Naive thymus-derived CD4-positive, alpha-beta T cell (primary cell): ENCODE measurements at regions not wholly inside any gene's neighbourhood (a gene's known extent, or its start where the extent isn't known, plus 50 kb on each side); places are given as distances from the start of the nearest gene placed in this dataset.

Experiments
- ATAC-seq: fragments of 150-1000 bp; cut with Tn5 transposase; 2 replicates; pipeline ENCODE4 v1.10.0; 2021; ENCODE audit warnings: mild to moderate bottlenecking, moderate library complexity
- CTCF ChIA-PET: fragments of 350-600 bp; sonication (Branson Sonifier 250); formaldehyde crosslinking; loops from one replicate; lab custom pipeline; 2021; ENCODE audit warnings: antibody characterized with exemption; lab: Charles Lee
- POLR2A ChIA-PET: fragments of 350-600 bp; sonication (Branson Sonifier 250); formaldehyde crosslinking; loops from one replicate; lab custom pipeline; 2021; ENCODE audit warnings: antibody characterized with exemption, inconsistent platforms; lab: Charles Lee
- DNase-seq, 9 donors: peaks; one replicate each; pipeline versions ENCODE4 v3.0.0 to v3.0.0-alpha.2; 2020 to 2022; ENCODE audit warnings: mixed read lengths in 1 of 9
- H3K27ac ChIP-seq: one replicate; pipeline ENCODE4 v1.7.0; 2013; ENCODE audit warnings: mild to moderate bottlenecking, low read depth, low read length, moderate library complexity
- H3K27me3 ChIP-seq, 2 donors: one replicate each; pipeline ENCODE4 v1.7.0; 2013; ENCODE audit warnings: low read length in 2 of 2, mild to moderate bottlenecking in 2 of 2, moderate library complexity in 2 of 2; ENCODE audit not compliant: control insufficient read depth in 2 of 2, insufficient read depth in 2 of 2
- H3K36me3 ChIP-seq, 3 experiments: 1 replicate in 2 of 3; 2 replicates in 1 of 3; pipeline ENCODE4 v1.7.0; 2013; ENCODE audit warnings: low read length in 3 of 3, mild to moderate bottlenecking in 3 of 3, moderate library complexity in 1 of 3; ENCODE audit not compliant: insufficient read depth in 3 of 3, control insufficient read depth in 2 of 3
- H3K4me1 ChIP-seq, 2 donors: one replicate each; pipeline ENCODE4 v1.7.0; 2013; ENCODE audit warnings: low read length in 2 of 2, mild to moderate bottlenecking in 2 of 2, moderate library complexity in 1 of 2; ENCODE audit not compliant: control insufficient read depth in 2 of 2, insufficient read depth in 2 of 2
- H3K4me3 ChIP-seq: 2 replicates; pipeline ENCODE4 v1.7.0; 2013; ENCODE audit warnings: mild to moderate bottlenecking, low read length
- H3K9me3 ChIP-seq, 3 experiments: 1 replicate in 2 of 3; 2 replicates in 1 of 3; pipeline ENCODE4 v1.7.0; 2013; ENCODE audit warnings: low read length in 3 of 3; ENCODE audit not compliant: control insufficient read depth in 2 of 3
- H3K27ac Mint-ChIP-seq, 9 donors: one replicate each; pipeline ENCODE4 v1.8.0; 2020 to 2022; ENCODE audit warnings: mixed read lengths in 9 of 9, mild to moderate bottlenecking in 8 of 9, moderate library complexity in 5 of 9, inconsistent platforms in 2 of 9
- H3K27me3 Mint-ChIP-seq, 5 donors: one replicate each; pipeline ENCODE4 v1.8.0; 2021 to 2022; ENCODE audit warnings: mixed read lengths in 5 of 5, mild to moderate bottlenecking in 1 of 5
- H3K36me3 Mint-ChIP-seq, 5 donors: one replicate each; pipeline ENCODE4 v1.8.0; 2020 to 2022; ENCODE audit warnings: mixed read lengths in 5 of 5, mild to moderate bottlenecking in 3 of 5, inconsistent platforms in 1 of 5
- H3K4me1 Mint-ChIP-seq, 7 donors: one replicate each; pipeline ENCODE4 v1.8.0; 2020 to 2022; ENCODE audit warnings: mixed read lengths in 7 of 7, mild to moderate bottlenecking in 3 of 7, inconsistent platforms in 1 of 7
- H3K4me3 Mint-ChIP-seq, 10 donors: one replicate each; pipeline ENCODE4 v1.8.0; 2020 to 2022; ENCODE audit warnings: mild to moderate bottlenecking in 10 of 10, mixed read lengths in 10 of 10, moderate library complexity in 6 of 10, inconsistent platforms in 2 of 10
- H3K9me3 Mint-ChIP-seq, 11 donors: one replicate each; pipeline ENCODE4 v1.8.0; 2020 to 2022; ENCODE audit warnings: mixed read lengths in 11 of 11, mild to moderate bottlenecking in 4 of 11, inconsistent platforms in 1 of 11, moderate library complexity in 1 of 11
- intact Hi-C, 2 donors: fragments of 100-400 bp; cut with micrococcal nuclease; formaldehyde crosslinking; loops; one replicate each; pipeline ENCODE4 v1.15.1; 2023

GRCh38 chr12:34350092-34351041 lies 328.1 kb downstream of the ALG10 start:
- Histone ChIP-seq H3K4me1 (no peaks in the 10 kb centered on the region), H3K36me3 (no peaks in the 10 kb centered on the region), H3K27ac (no peak overlapping the region), H3K4me3 (no peak overlapping the region), H3K9me3 (peaks cover 0 to 74% (median 0%) of the 10 kb centered on the region in 3 experiments), H3K27me3 (no peaks in the 10 kb centered on the region)
- POLR2A ChIA-PET = no interaction called here
- Mint-ChIP-seq H3K9me3 (peaks cover 0 to 35% (median 0%) of the 10 kb centered on the region in 11 donors), H3K27ac (no peak overlapping the region), H3K4me1 (peaks cover 0 to 2% (median 0%) of the 10 kb centered on the region in 7 donors), H3K4me3 (no peak overlapping the region), H3K27me3 (no peaks in the 10 kb centered on the region), H3K36me3 (peaks cover 0 to 12% (median 0%) of the 10 kb centered on the region in 5 donors)
- CTCF ChIA-PET = no interaction called here
- intact Hi-C loops = no loop called here
- no peak for ATAC-seq
- DNase-seq = no peak

DNA sequence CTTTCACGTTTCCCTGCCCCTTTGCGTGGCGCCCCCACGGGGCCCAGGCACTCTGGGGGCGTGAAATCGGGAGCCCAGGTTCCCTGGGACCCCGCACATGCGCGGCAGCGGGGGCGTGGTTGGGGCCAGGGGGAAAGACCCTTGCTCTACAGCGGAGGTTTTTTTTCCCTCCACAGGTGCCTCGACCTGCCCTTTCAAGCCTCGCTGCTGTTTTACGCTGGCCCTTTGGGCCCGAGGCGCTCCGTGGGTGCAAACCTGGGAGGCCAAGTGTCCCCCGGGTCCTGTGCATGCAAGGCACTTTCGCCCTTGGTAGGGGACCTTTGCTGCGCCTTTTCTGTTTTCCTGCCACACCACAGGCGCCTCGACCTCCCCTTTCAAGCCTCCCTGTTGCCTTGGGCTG lies 329.8 kb downstream of the ALG10 start:
- no peak for DNase-seq
- peaks cover 0 to 13% (median 0%) of the 10 kb centered on the region in 5 donors for H3K36me3 Mint-ChIP-seq
- peaks cover 0 to 33% (median 2%) of the 10 kb centered on the region in 11 donors for H3K9me3 Mint-ChIP-seq
- peaks cover 0 to 2% (median 0%) of the 10 kb centered on the region in 7 donors for H3K4me1 Mint-ChIP-seq
- peaks cover 0 to 63% (median 0%) of the 10 kb centered on the region in 3 experiments for H3K9me3 ChIP-seq
- no peak overlapping the region for H3K4me3 ChIP-seq
- H3K27ac ChIP-seq = no peak overlapping the region
- POLR2A ChIA-PET = no interaction called here
- no peaks in the 10 kb centered on the region for H3K36me3 ChIP-seq
- ATAC-seq = no peak
- no peaks in the 10 kb centered on the region for H3K4me1 ChIP-seq
- H3K4me3 Mint-ChIP-seq = no peak overlapping the region
- H3K27ac Mint-ChIP-seq = no peak overlapping the region
- CTCF ChIA-PET = no interaction called here
- intact Hi-C loops = no loop called here
- no peaks in the 10 kb centered on the region for H3K27me3 ChIP-seq
- no peaks in the 10 kb centered on the region for H3K27me3 Mint-ChIP-seq

DNA sequence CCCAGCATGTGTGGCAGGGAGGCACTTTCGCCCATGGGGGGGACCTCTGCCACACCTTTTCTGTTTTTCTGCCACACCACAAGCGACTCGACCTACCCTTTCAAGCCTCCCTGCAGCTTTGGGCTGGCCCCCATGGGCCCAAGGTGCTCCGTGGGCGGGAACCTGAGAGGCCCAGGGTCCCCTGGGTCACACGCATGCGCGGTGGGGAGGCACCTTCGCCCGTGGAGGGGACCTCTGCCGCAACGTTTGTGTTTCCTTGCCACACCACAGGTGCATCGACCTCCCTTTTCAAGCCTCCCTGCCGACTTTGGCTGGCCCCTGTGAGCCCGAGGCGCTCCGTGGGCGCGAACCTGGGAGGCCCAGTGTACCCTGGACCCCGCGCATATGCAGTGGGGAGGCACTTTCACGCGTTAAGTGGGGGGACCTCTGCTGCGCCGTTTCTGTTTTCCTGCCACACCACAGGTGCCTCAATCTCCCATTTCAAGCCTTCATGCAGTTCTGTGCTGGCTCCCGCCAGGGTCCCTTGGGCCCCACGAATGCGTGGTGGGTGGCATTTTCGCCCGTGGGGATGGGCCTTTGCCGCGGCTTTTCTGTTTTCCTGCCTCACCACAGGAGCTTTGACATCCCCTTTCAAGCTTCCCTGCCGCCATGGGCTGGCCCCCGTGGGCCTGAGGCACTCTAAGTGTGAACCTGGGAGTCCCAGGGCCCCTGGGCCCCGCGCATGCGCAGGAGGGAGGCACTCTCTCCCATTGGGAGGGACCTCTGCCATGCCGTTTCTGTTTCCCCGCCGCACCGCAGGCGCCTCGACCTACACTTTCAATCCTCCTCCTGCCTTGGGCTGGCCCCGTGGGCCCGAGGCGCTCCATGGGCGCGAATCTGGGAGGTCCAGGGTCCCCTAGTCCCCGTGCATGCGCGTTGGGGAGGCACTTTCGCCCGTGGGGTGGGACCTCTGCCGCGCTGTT lies 332.2 kb downstream of the ALG10 start:
- Mint-ChIP-seq H3K4me1 (peaks cover 0 to 2% (median 0%) of the 10 kb centered on the region in 7 donors), H3K9me3 (peaks cover 0 to 29% (median 4%) of the 10 kb centered on the region in 11 donors), H3K27ac (no peak overlapping the region), H3K36me3 (peaks cover 0 to 9% (median 0%) of the 10 kb centered on the region in 5 donors), H3K4me3 (no peak overlapping the region), H3K27me3 (peaks cover 0 to 9% (median 0%) of the 10 kb centered on the region in 5 donors)
- H3K27me3 ChIP-seq = no peaks in the 10 kb centered on the region
- ChIA-PET CTCF (no interaction called here), POLR2A (no interaction called here)
- ATAC-seq (no peak), DNase-seq (no peak)
- intact Hi-C loops = no loop called here
- H3K9me3 ChIP-seq = peaks cover 0 to 63% (median 0%) of the 10 kb centered on the region in 3 experiments
- H3K27ac ChIP-seq = no peak overlapping the region
- no peaks in the 10 kb centered on the region for H3K36me3 ChIP-seq
- H3K4me1 ChIP-seq = no peaks in the 10 kb centered on the region
- no peak overlapping the region for H3K4me3 ChIP-seq

DNA sequence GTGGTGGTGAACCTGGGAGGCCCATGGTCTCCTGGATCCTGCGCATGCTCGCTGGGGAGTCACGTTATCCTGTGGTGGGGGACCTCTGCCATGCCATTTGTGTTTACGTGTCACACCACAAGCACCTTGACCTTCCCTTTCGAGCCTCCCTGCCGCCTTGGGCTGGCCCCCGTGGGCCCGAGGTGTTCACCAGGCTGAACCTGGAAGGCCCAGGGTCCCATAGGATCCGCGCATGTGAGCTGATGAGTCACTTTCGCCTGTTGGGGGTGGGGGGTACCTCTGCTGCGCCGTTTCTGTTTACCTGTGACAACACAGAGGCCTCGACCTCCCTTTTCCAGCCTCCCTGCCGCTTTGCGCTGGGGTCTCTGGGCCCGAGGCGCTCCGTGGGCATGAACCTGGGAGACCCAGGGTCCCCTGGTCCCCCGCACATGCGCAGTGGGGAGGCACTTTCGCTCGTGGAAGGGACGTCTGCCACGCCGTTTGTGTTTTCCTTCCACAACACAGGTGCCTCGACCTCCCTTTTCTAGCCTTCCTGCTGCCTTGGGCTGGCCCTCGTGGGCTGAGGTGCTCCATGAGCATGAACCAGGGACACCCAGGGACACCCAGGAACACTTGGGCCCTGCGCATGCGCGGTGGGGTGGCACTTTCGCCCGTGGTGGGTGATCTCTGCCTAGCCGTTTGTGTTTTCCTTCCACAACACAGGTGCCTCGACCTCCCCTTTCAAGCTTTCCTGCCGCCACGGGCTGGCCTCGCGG lies 334.1 kb downstream of the ALG10 start:
- Histone ChIP-seq H3K27ac (no peak overlapping the region), H3K4me1 (no peaks in the 10 kb centered on the region), H3K4me3 (no peak overlapping the region), H3K36me3 (no peaks in the 10 kb centered on the region), H3K9me3 (peaks cover 0 to 61% (median 0%) of the 10 kb centered on the region in 3 experiments), H3K27me3 (no peaks in the 10 kb centered on the region)
- intact Hi-C loops = no loop called here
- DNase-seq (no peak), ATAC-seq (no peak)
- Mint-ChIP-seq H3K27me3 (peaks cover 0 to 9% (median 0%) of the 10 kb centered on the region in 5 donors), H3K9me3 (peaks cover 0 to 29% (median 4%) of the 10 kb centered on the region in 11 donors), H3K4me3 (no peak overlapping the region), H3K36me3 (peaks cover 0 to 4% (median 0%) of the 10 kb centered on the region in 5 donors), H3K4me1 (peaks cover 0 to 2% (median 0%) of the 10 kb centered on the region in 7 donors), H3K27ac (no peak overlapping the region)
- ChIA-PET CTCF (no interaction called here), POLR2A (no interaction called here)

- Mint-ChIP-seq H3K9me3 (peaks cover 0 to 38% (median 6%) of the 10 kb centered on the region in 11 donors), H3K4me1 (peaks cover 0 to 2% (median 0%) of the 10 kb centered on the region in 7 donors), H3K27me3 (peaks cover 0 to 20% (median 0%) of the 10 kb centered on the region in 5 donors), H3K36me3 (peaks cover 0 to 3% (median 0%) of the 10 kb centered on the region in 5 donors), H3K27ac (no peak overlapping the region), H3K4me3 (no peak overlapping the region)
- H3K4me3 ChIP-seq = no peak overlapping the region
- no peak overlapping the region for H3K27ac ChIP-seq
- DNase-seq (no peak), ATAC-seq (no peak)
- H3K36me3 ChIP-seq = no peaks in the 10 kb centered on the region
- intact Hi-C loops = no loop called here
- H3K27me3 ChIP-seq = no peaks in the 10 kb centered on the region
- H3K4me1 ChIP-seq = no peaks in the 10 kb centered on the region
- peaks cover 0 to 67% (median 0%) of the 10 kb centered on the region in 3 experiments for H3K9me3 ChIP-seq
- ChIA-PET CTCF (no interaction called here), POLR2A (no interaction called here)
Measured at GRCh38 chr12:34357791-34358190, 335.5 kb downstream of the ALG10 start.

DNA sequence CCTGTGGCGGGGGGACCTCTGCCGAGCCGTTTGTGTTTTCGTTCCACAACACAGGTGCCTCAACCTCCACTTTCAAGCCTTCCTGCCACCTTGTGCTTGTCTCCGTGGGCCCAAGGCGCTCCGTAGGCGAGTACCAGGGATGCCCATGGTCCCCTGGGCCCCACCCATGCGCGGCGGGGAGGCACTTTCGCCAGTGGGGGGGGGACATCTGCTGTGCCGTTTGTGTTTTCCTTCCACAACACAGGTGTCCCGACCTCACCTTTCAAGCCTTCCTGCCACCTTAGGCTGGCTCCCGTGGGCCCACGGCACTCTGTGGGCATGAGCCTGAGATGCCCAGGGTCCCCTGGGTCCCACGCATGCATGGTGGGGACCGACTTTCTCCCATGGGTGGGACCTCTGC lies 335.9 kb downstream of the ALG10 start:
- peaks cover 0 to 68% (median 0%) of the 10 kb centered on the region in 3 experiments for H3K9me3 ChIP-seq
- Mint-ChIP-seq H3K27ac (no peak overlapping the region), H3K36me3 (peaks cover 0 to 3% (median 0%) of the 10 kb centered on the region in 5 donors), H3K27me3 (peaks cover 0 to 20% (median 0%) of the 10 kb centered on the region in 5 donors), H3K4me1 (peaks cover 0 to 2% (median 0%) of the 10 kb centered on the region in 7 donors), H3K9me3 (peaks cover 0 to 35% (median 6%) of the 10 kb centered on the region in 11 donors), H3K4me3 (no peak overlapping the region)
- no peak overlapping the region for H3K4me3 ChIP-seq
- H3K4me1 ChIP-seq = no peaks in the 10 kb centered on the region
- ChIA-PET CTCF (no interaction called here), POLR2A (no interaction called here)
- no peak overlapping the region for H3K27ac ChIP-seq
- DNase-seq (no peak), ATAC-seq (no peak)
- intact Hi-C loops = no loop called here
- no peaks in the 10 kb centered on the region for H3K36me3 ChIP-seq
- no peaks in the 10 kb centered on the region for H3K27me3 ChIP-seq
